Ecto neural progenitor cell (in vitro differentiated cells): ENCODE measurements at regions not wholly inside any gene's neighbourhood (a gene's known extent, or its start where the extent isn't known, plus 50 kb on each side); places are given as distances from the start of the nearest gene placed in this dataset.

Experiments
- DNase-seq: peaks from one replicate; pipeline ENCODE4 v3.0.0-alpha.2; 2018; ENCODE audit warnings: low spot score

DNA sequence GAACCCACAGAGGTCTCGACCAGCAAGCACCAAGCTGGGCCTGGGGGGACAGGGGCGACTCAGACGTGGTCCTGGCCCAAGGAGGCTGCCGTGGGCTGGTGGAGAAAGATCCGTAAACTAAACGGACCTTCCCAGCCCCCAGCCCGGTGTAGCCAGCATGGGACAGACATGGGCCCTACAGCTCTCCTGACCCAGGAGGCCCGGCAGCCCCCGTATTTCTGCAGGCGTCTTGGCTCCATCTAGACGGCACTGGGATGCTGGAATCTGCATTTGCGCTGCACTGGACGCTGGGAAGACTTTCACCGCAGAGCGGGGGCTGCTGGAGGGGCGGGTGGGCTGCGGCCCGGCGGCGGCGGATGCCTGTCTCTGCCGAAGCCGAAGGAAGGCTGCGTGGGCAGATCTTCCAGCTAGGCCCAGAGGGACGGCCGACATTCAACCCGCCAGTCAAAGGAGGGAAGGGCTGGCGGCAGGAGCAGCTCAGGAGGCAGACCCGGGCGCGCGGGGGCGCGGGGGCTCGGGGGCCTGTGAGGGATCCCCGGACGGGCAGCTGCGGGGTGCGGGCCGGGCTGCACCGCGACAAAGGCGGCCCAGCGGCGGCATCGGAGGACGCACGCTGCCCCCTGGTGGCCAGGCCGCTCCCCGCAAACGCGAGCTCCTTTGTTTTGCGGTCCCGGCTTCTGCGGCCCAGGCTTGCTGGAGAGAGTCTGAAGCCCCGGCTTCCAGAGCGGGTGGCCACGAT, 266.2 kb downstream of the NSG2 start:
- peak; percentile 91 for DNase-seq

DNA sequence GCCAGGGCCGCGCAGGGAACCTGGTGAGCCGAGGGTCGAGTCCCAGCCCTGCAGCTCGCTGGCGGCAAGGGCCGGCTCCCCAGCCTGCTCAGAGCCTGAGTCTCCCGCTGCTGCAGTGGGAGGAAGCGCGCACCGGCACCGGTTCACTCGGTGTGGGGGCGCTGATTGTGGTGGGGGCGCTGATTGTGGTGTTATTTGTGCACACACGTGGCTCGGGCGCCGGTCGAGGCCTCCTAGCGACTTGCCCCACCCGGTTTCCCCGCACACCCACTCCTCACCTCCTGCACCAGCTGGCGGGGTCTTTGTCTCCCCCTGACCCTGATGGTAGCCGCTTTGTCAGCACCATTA, 266.7 kb downstream of the NSG2 start:
- no peak for DNase-seq

DNA sequence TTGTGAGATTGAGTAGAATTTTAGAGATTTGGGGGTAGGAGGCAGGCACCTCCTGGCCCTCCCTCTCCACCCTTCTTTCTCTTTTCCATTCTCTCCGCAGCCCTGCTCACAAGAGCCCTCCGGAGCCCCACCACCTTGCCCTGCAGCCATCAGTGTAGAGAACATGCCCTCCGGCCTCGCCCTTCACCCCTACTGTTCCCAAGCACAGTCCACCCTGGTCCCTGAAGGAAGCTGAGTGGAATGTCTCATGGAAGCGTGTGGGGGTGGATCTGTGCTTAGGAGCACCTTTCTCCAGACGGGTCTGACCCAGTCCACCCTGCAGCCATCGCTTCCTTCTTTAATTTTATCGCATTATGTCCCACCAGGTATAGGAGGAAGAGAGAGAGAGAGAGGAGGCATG, 267.1 kb downstream of the NSG2 start:
- DNase-seq, result peak; percentile 34

DNA sequence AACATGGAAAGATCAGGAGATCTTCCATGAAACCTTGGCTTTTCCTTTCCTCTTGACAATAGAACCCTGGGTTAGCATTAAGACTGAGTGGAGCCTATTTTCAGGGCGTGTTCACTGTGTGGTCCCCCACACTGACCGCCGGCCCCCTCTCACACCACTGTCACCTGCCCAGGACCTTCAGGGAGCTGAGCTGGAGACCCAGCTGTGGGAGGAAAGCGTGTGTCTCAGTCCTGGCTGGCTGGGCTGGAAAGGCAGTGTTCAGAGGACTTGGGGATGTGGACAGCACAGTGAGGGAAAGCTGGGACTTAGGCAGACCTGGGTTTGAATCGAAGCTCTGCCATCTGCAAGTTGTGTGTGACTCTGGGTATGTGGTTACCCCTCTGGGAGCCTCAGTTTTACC, 268.1 kb downstream of the NSG2 start:
- DNase-seq, result no peak

DNA sequence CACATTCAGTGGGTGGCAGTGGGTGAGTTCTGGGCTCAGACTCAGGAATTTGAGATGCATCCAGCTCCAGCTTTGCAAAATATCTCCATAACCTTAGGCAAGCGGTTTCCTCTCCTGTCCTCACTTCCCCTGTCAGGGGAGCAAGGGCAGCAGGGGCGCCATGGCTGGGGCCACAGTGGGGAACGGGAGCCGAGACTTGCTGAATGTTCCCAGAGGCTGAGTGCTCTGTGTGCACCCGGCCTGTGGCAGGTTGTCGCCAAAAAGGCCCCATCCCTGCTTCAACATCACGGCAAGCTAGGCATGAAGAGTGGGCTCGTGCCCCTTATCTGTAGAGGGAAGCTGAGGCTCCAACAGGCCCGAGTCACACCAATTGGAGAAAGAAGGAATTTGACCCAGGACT, 268.8 kb downstream of the NSG2 start:
- no peak for DNase-seq

DNA sequence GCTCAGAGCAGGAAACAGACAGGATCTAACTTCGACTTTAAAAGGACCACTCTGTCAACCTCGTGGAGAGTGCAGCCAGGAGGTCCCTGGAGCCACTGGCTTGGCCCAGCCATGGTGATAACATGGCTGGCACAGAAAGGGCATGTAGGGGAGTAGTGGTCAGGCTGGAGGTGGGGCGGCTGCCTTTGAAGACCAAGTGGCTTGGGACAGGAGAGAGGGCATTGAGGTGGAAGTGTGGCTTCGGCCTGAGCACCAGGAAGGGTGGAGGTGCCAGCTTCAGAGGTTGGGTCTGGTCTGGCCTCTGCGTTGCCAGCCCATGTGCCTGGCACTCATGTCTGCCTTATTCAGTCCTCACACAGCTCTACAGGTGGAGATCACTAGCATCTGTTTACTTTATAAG, 270.0 kb downstream of the NSG2 start:
- DNase-seq, result no peak

DNA sequence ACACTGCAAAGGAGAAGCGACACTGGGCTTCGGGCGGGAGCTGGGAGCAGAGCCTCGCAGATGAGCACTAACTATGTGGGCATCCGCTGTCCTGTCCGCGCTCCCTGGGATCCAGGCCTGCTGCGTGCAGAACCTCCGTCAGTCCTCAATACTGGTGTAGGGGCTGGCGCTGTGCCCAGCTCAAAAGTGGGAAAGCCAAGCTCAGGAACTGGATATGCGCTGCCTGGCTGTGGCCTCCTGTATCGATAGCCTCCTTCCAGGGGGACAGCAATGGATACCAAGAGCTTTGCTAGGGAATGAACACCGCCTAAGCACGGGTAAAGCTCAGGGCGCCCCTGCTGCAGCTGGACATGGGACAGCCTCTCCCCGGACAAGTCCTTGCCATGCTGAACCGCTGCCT, 270.4 kb downstream of the NSG2 start:
- DNase-seq, result no peak

DNA sequence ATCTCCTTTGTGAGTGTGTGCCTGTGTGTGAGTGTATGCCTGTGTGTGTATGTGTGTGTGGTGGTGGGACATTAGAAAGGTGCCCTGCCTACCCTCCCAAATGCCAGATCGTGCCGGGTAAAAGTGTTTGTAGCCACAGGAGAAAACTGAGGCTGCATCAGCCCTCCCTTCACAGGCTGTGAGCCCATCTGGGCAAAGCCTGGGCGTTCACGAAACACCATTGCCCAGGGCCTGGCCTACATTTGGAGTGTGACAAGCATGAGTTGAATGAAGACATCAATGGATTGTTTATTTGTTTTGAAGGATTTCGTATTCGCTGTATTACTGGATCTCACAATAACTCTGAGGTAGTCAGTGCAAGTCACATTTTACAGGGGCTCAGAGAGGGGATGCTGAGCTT, 270.8 kb downstream of the NSG2 start:
- DNase-seq, result no peak

DNA sequence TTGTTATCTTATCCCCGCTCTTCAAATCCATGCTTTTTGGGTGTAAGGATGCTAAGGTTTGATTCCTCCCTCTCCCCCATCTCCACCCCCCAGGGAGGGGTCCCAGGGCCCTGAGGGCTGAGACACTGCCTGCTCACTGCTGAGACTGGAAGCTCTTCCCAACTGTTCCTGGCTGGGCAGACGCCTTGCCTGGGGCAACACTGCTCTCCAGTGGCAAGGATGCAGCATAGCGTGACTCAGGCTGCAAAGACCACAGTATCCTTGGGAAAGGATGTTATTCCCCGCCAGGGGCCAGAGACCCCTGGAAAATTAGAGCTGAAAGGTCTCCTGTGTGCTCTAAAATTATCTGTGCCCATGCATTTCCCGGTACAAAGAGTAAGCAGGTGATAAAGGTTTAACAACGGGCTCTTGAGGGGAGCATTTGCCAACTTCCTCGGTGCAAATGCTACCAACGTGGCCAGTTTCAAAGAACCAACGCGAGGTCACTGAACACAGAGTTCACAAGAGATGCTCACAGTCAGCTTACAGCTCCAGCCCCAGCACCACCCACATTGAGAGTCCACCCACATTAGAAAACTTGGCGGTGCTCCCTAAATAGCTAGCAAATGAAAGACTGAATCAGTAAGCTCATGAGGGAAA, 271.9 kb downstream of the NSG2 start:
- peak; percentile 84 for DNase-seq

DNA sequence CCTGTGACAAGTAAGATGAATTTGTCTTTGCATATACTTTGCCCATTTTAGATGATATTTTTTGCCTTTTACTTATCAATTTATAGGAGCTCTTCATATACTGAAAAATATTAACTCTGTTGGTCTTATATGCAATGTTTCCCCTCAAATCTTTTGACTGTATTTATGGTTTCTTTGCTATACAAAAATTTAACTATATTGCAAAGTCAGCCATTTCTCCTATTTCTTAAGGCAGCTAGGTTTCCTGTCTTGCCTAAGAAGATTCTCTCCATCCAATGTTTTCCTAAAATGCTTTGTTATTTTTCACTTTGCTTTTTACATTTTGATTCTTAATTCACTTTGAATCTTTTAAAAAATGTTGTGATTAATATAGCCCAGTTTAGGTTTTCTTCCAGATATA, 273.1 kb downstream of the NSG2 start:
- DNase-seq, result no peak

DNA sequence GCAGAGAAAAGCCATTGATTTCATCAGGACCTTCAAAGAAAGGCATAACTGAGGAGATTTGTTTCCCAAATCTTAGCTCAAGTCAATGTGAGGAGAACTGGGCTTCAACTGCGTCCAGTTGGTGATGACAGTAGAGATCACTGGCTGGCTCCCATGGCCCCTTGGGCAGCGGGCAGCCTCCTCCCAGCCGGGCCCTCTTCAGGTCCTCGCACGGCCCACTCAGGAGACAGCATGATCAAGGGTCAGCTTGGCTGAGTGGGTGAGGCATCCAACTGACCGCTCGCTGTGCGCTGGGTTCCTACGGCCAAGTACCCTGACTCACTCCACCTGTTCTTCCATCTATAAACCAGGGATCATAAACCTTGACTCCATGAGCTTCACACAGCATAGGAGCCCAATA, 274.0 kb downstream of the NSG2 start:
- DNase-seq, result no peak

DNA sequence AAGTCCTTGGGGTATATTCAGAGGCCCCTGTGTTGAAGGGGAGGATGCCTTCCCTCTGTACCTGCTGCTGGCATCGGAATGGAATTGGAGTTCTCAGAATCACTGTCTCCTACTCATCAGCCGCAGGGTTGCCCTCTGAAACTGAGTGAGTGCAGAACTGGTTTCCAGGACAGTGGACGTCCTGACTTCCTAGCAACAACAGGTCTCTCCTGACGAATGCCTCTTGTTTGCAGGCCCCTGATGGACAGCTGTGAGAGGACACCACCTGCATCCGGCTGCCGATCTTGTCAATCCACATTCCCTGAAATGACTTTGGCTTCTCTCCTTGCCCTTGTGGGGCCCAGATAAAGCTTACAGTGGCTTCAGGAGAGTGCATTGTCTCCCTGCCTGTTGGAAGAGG, 274.5 kb downstream of the NSG2 start:
- DNase-seq, result no peak

DNA sequence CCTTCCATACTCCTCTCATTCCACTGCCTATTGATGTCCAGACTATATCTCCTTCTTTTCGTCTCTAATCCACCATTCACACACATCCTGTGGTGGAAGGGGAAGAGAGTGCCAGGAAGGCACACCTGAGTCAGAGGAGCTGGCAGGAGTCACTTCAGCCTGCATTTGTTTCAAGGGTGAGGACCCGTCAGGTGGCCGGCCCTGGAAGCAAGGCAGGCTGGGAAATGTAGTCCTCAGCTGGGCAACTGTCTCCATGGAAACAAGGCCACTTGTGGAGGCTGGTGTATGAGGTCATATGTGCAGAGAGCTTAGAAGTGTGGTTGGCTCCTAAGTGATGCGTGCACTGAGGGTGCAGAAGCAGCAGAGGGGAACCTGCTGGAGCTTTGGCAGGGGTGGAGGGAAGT, 278.4 kb downstream of the NSG2 start:
- peak; percentile 84 for DNase-seq

DNA sequence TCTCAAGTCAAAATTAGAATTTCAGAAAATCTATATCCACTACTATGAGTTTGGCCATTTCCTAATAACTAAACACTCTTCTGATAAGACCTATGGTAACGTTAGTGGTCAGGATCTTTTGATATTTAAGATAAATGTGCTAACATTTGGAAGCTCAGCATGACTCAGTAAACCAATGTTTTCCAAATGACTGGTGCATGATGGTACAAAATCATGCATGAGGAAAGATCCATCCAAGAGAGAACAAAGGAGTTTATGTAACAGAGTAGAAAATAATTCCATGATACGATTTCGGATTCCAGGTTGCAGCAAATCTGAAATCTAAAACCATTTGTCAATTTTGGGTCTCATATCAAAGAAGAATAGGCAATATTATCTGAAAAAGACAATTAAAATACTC, 279.2 kb downstream of the NSG2 start:
- no peak for DNase-seq

DNA sequence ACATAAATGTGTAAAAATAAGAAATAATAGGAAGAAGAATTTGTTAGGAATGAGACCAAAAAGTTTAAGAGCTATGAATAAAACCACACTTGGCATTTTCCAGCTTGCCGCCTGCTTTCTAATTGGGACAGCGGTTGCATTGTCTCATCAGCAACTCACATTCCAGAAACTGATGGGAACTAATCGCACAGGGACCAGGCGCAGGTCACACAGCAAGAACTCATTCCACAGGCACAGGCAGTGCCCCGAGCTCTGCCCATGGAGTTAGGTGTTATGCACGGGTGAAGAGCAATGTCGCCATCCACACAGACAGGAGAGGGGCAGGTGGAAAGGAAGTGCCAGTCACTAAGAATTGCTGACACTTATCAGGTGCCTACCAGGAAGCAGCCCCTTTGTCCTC, 279.9 kb downstream of the NSG2 start:
- no peak for DNase-seq

DNA sequence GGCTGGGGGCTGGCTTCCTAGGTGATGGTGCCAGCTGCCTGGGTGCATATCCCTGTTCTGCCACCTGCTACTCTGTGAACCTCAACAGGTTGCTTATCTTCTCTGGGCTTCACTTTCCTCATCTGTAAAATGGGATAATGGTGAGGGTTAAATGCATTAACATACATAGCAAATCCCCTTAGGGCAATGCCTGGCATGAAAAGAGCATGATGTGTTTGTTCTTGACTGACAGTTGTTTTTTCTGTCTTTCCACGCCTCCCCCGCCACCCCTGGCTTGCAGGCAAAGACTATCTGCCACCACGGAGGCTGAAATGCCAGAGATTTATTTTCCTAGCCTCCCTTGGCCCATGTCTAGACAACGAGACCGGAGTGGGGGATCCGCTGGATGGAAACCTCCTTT, 280.5 kb downstream of the NSG2 start:
- DNase-seq, result no peak

DNA sequence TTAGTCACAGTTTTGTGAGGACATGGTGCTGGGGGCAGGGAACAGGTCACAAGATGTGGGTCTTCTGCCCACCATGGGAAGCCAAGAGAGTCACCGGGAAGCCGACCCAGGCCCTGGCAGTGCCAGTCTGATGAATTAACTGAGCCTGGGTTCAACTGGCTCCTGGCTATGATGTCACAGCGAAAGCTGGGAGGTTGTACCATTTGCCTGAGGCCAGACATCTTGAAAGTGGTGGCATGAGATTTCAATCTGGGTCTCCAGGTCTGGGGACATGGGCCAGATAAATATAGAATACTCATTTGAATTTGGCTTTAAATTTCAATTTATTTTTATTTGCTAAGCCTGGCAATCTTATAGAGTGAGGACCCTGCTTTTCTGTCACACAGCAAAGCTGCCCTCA, 280.9 kb downstream of the NSG2 start:
- no peak for DNase-seq

DNA sequence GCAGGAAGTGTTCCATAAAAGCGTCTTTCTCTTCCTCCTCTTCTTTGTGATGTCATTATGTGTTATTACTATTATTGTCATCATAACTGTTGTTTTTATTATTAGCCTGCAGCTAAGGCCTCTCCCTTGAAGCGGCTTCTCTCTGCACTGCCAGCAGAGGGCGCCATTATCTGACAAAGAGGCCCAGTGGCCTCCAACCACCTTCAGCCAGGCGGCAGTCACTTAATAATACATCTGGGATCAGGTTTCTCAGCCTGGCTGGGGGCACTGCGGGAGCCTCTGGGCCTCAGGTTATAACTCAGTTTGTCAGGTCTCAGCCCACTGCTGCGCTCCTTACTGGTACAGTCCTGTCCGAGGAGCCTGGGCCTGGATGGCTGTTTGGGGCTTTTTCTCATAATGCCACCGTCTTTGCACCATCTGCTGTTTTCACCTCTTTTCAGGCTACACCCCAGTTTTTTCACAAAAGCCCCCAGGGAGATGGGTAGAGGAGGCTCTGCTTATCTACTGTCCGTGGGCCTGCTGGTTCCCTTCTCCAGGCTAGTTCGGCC, 281.9 kb downstream of the NSG2 start:
- peak; percentile 86 for DNase-seq

DNA sequence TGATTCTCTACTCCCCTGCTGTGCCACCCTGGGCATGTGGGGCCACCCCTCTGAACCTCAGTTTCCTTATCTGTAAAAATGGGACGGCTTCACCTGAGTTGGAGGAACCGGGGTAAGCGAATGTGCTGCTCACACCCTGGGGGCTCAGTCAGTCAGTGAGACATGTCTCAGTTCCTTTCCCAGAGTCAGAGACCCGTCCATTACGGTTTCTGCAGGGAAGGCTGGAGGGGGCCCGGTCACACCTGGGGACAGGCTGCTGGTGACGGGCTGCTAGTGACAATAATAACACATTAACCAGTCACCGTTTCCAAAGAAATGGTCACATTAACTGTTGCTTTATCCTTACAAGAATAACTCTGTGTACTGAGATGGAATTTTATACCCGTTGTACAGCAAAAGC, 282.4 kb downstream of the NSG2 start:
- no peak for DNase-seq

DNA sequence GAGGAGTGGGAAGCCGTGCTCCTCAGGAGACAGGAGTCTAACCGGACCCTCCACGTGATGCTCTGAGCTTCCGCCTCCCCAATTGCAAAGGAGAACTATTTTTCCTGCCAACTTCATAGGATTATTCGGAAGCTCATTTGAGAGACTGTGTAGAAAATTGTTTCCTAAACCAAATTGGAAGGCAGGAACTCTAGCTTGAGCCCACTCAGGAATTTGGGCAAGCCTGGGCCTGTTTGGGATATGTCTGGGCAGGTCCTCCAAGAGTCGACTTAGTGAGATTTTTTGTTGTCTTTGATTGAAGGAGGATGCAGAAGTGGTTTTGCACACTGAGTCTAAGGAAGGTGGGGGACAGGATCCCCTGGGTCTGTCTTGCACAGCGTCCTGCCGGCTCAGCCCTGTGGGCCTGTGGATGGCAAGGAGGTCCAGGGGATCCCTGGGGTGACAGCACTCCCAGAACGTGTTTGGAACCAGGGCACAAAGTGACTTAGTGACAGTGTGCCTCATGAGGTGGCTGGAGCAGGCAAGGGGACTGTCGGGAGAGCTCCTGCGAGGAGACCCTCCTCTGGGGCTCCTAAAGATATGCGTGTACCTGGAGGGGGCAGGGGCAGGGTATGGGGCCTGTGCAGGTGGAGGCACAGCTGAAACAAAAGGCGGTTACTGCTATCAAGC, 283.3 kb downstream of the NSG2 start:
- no peak for DNase-seq

DNA sequence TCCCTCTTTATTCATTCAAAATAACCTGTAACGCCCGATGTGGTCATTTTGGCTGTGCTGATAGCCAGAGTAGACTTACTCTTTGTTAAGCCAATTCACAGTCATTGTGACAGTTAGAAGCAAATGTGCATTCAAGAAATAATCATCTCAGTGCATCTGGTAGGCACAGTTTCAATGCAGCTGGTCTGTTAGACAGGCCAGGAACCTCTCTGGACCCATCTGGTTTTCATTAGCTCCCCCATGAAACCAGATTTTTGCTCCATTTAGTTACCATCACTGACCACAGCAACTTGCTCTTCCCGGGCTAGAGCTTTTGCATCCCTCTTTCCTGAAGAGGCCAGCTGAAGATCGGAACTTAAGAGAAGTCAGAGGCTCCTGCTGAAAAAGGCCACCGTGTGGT, 284.2 kb downstream of the NSG2 start:
- DNase-seq, result no peak

DNA sequence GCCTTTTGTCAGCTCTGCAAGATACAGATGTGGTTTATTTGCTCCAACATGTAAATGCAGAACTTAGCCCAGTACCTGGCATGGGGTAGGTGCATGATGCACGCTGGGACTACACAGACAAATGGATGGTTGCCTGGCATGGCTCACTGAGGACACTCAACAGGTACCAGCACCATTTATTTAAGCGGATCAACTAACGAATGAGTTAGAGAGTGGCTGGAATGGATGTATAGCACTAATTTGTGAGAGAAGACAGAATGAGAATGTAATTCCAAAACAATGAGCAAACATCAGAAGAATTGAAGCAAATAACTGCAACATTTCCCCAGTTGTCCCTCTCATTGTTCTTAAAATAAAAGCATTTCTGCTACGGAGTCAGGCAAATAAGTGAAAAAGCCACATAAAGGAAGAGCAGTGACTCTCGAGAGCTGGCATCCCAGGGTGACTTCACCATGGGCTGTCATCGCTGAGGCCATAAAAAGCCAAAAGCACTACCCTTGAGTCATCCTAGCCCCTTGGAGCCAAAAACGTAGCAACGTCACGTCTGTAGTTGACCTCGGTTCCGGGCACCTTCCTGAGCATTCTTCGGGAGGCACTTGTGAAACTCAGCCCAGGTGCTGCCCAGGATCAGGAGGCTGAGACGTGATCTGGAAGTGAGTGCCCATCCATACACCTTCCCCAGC, 290.3 kb downstream of the NSG2 start:
- DNase-seq, result no peak

DNA sequence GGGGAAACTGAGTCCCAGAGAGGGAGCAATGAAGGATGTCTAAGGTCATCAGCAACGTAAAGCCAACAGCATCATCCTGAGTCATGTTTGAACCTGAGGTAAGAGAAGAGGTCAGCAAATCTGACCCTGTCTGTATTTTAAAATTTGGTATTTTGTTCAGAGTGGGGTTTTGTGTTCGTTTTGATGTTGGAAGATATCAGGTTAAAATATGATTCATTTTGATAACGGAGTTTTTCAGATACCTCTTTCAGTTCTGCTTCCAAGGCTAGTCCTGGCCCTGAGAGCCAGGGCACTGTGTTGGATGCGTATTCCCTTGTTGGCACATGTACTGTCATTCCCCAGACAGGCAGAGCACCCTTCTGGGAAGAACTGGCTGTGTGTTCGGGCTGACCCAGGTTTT, 291.0 kb downstream of the NSG2 start:
- no peak for DNase-seq
